ENCODE measurements at regions not wholly inside any gene's neighbourhood (a gene's known extent, or its start where the extent isn't known, plus 50 kb on each side); places are given as distances from the start of the nearest gene placed in this dataset.
A peak's percentile ranks its signal among the peaks of the same experiment; 100 is the strongest.
"Not testable (repeated sequence)": the region's sequence is repeated elsewhere in the genome, so short reads cannot be mapped to it uniquely, and the experiment has no call there.

DNA sequence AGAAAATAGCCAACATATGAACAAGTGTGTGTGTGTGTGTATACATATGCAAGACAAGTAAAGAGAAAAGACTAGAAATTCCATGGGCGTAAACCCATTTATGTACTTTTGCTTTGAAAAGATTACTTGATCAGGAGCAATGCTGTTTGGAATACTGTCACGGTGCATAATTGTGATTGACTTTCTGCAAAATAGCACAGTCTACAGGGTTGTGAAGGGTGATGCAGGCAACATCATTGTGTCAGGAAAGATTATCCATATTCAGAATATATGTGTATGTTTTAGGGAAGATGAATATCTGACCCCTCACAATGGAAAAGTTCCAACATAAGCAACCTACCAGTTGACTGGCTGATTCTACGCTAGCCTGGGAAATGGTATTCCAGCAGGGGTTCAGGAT is 307.7 kb downstream of the JRKL start:
- no peak for DNase-seq (ENCODE audit: low spot score)

- DNase-seq (ENCODE audit: low spot score), result no peak
These were observed 315.0 kb downstream of the JRKL start for GRCh38 chr11:96704847-96705246.

GRCh38 chr11:96706761-96707160 is 316.9 kb downstream of the JRKL start:
- DNase-seq (ENCODE audit: low spot score), result no peak

DNA sequence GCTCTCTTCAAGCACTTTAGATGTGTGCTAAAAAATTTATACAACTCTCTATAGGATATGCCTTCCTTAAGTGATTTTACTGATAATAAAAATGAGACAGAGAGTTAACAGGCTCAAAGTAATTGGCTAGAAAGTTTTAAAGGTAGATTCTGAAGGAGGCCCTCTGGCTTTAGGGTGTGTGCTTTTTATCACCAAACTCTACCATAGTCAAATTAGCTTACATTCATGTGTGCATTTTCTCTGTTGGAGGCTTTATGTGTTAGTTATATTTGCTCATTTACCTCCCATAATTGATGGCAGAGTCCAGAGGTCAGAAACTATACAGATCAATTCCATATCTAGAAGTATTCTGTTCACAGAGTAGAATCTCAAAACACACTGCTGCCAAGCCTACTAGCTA is 317.5 kb downstream of the JRKL start:
- DNase-seq (ENCODE audit: low spot score), result no peak

- no peak for DNase-seq (ENCODE audit: low spot score)
These were observed 318.5 kb downstream of the JRKL start for GRCh38 chr11:96708219-96708878.

DNA sequence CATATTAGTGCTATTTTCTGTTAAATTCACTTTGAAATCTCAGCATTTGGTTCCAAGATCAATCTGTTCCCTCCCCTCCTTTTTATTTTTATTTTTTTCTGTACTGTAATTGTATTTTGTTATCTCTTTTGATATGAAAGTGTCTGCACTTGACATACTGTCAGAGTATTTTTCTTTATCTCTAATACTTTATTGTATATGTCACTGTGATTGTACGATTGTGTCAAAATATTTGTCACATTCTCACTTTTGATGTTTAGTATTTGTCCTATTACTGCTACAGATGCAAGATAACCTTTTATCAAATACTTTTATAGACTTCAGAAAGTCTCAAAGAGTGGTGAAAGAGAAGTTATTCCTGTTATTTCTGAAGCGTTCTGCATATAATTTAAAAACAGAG is 323.5 kb downstream of the JRKL start:
- no peak for DNase-seq (ENCODE audit: low spot score)

DNA sequence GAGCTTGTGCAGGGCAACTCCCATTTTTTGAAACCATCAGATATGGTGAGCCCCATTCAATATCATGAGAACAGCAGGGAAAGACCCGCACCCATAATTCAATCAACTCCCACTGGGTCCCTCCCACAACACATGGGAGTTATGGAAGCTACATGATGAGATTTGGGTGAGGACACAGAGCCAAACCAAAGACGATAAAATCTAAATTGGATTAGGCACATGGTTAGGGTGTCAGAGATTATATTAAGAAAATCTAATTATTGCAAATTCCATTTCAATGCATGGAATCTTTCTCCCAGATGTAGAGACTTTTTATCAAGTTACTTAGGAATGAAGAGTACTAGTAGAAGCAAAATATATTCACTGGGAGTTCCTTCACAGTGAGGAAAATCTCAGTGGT is 324.9 kb downstream of the JRKL start:
- DNase-seq (ENCODE audit: low spot score), result no peak

GRCh38 chr11:96715208-96715607 is 325.4 kb downstream of the JRKL start:
- DNase-seq (ENCODE audit: low spot score), result no peak

DNA sequence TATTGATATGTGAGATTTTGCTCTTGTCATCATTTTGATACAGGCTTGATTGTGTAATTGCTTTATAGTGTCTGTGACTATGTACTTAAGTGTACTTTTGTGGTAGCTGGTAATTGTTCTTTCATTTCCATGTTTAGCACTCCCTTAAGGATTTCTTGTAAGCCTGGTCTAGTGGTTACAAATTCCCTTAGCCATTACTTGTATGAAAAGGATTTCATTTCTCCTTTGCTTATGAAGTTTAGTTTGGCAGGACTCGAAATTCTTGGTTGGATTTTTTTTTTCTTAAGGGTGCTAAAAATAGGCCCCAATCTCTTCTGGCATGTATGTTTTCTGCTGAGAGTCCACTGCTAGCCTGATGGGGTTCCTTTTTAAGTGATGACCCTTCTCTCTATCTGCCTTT is 346.8 kb downstream of the JRKL start:
- DNase-seq (ENCODE audit: low spot score), result no peak

- DNase-seq (ENCODE audit: low spot score), result no peak
These were observed 348.5 kb downstream of the JRKL start for GRCh38 chr11:96738311-96738710.

GRCh38 chr11:96741068-96741467 is 351.3 kb downstream of the JRKL start:
- peak; percentile 51 for DNase-seq (ENCODE audit: low spot score)

DNA sequence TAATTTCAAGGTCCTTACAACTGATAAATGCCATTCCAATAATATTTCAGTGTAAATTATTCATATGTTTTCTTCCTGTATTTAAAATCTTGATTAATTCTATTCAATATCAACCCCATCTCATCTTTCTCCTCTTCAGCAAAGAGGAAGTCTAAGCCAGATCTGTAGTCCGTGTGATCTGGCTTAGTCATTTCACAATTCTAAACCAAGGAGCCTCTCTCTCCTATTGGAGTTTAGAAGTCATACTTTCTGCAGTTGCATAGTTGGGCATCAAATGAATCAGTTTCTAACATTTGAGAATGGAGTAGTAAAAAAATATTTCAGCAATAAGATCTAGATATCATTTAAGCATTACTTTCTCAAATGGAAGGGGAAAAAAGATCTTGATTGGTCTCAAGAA is 354.9 kb downstream of the JRKL start:
- no peak for DNase-seq (ENCODE audit: low spot score)

- DNase-seq (ENCODE audit: low spot score), result peak; percentile 52
These were observed 359.0 kb downstream of the JRKL start for GRCh38 chr11:96748639-96749370.

- not testable (repeated sequence) for DNase-seq (ENCODE audit: low spot score)
These were observed 362.0 kb downstream of the JRKL start for GRCh38 chr11:96751807-96752206.

DNA sequence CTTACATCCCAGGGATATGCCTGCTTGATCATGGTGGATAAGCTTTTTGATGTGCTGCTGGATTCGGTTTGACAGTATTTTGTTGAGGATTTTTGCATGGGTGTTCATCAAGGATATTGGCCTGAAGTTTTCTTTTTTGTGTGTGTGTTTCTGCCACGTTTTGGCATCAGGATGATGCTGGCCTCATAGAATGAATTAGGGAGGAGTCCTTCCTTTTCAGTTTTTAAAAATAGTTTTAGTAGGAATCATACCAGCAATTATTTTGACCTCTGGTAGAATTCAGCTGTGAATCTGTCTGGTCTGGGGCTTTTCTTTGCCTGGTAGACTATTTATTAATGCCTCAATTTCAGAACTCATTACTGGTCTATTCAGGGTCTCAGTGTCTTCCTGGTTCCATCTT is 362.4 kb downstream of the JRKL start:
- peak; percentile 13 for DNase-seq (ENCODE audit: low spot score)

DNA sequence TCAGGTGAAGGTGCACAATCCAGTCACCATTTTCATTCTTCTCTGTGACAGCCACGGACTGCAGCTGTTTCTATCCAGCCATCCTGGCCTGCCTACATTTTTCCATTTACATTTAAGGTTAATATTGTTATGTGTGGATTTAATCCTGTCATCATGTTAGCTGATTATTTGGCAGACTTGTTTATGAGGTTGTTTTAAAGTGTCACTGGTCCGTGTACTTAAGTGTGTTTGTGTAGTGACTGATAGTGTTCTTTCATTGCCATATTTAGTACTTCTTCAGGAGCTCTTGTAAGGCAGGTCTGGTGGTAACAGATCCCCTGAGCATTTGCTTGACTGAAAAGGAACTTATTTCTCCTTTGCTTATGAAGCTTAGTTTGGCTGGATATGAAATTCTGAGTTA is 364.2 kb downstream of the JRKL start:
- no peak for DNase-seq (ENCODE audit: low spot score)

DNA sequence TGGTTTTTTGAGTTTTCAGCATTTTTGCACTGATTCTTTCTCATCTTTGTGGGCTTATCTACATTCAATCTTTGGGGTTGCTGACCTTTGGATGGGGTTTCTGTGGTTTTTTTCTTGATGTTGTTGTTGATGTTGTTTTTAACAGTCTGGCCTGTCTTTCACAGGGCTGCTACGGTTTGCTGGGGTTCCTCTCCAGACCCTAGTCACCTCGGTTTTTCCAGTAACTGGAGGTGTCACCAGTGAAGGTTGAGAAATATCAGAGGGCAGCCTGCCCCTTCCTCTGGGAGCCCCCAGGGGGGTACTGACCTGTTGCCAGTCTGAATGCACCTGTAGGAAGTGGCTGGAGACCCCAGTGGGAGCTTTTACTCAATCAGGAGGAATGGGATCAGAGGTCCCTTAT is 365.4 kb downstream of the JRKL start:
- no peak for DNase-seq (ENCODE audit: low spot score)

GRCh38 chr11:96755752-96756151 is 365.9 kb downstream of the JRKL start:
- DNase-seq (ENCODE audit: low spot score), result no peak

DNA sequence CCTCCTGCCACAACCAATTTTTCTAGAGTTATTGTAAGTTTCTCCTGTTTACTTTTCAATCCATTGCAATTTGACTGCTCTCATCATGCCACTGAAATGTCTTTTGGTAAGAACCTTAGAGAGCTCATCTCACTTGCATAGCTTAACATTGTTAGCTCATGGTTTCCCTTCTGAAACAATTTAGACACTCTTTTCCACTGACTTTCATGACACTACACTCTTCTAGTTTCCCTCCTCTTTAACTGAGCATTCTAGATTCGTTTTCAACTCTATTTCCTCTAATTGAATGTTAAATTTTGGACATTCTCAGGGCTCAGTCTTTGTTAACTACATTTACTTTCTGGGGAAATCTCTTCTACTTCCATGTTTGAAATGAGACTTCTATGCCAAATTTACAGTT is 369.1 kb downstream of the JRKL start:
- no peak for DNase-seq (ENCODE audit: low spot score)

GRCh38 chr11:96760306-96760705 is 370.5 kb downstream of the JRKL start:
- DNase-seq (ENCODE audit: low spot score), result no peak

DNA sequence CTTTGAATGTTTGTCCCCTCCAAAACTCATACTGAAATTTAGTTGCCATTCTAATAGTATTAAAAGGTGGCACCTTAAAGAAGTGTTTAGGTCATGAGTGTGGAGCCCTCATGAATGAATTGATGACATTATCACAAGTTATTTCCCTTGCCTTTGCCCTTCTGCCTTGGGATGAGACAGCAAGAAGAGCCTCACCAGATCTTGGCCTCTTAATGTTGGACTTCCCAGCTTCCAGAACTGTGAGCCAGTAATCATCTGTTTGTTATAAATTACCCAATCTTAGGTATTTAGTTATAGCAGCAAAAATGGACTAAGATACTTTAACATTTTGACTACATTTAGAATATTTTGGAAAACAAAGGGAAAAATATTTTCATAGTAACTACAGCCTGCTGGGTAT is 371.0 kb downstream of the JRKL start:
- no peak for DNase-seq (ENCODE audit: low spot score)

- no peak for DNase-seq (ENCODE audit: low spot score)
These were observed 371.6 kb downstream of the JRKL start for GRCh38 chr11:96761451-96761850.

DNA sequence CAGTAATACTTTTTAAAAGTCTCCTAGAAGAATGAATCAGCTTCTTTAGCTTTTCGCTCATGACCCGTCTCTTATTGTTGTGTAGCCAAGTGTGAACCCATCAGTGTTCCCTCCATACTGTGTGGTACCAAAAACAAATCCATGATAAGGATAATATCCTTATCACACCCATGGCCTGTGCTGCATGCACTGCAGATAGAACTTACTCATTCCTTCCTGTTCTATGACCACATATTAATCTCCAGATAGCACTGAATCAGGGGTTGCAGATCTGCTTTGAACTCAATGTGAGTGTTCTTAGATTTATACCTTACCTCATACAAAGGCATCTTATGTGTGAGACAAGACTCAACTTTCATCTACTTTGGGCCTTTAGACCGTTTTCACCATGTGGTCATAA is 373.4 kb downstream of the JRKL start:
- DNase-seq (ENCODE audit: low spot score), result no peak

GRCh38 chr11:96778272-96778671 is 388.5 kb downstream of the JRKL start:
- DNase-seq (ENCODE audit: low spot score), result no peak
